Retinal pigment epithelial cell (primary cell): ENCODE measurements at regions not wholly inside any gene's neighbourhood (a gene's known extent, or its start where the extent isn't known, plus 50 kb on each side); places are given as distances from the start of the nearest gene placed in this dataset.

ENCODE experiments used
- DNase-seq: peaks from one replicate; pipeline ENCODE4 v3.0.0-alpha.2; 2010; ENCODE audit warnings: low read depth
- H3K4me3 ChIP-seq: 2 replicates; pipeline ENCODE4 v1.5.1; 2011; ENCODE audit warnings: mild to moderate bottlenecking, low read length, control low read depth, moderate library complexity
- CTCF ChIP-seq: conservative IDR thresholded peaks from 2 replicates; pipeline ENCODE4 v1.5.1; 2011; ENCODE audit warnings: low read depth, low read length, control low read depth, inconsistent platforms

- DNase-seq: no peak
- no peak for TF ChIP-seq CTCF
- H3K4me3 ChIP-seq: no peak overlapping the region
Measured at GRCh38 chr10:78630944-78631838, 437.6 kb upstream of the ZMIZ1 start.

- no peak for DNase-seq
- no peak for TF ChIP-seq CTCF
- no peak overlapping the region for H3K4me3 ChIP-seq
Measured at GRCh38 chr10:78634389-78634815, 434.4 kb upstream of the ZMIZ1 start.

GRCh38 chr10:78634835-78635234 is 433.9 kb upstream of the ZMIZ1 start:
- DNase-seq: no peak
- no peak for TF ChIP-seq CTCF
- no peak overlapping the region for H3K4me3 ChIP-seq

- TF ChIP-seq CTCF: no peak
- no peak overlapping the region for H3K4me3 ChIP-seq
- DNase-seq: no peak
Measured at GRCh38 chr10:78639629-78640028, 429.1 kb upstream of the ZMIZ1 start.

- no peak for TF ChIP-seq CTCF
- H3K4me3 ChIP-seq: no peak overlapping the region
- no peak for DNase-seq
Measured at GRCh38 chr10:78640796-78641636, 427.8 kb upstream of the ZMIZ1 start.

- no peak overlapping the region for H3K4me3 ChIP-seq
- DNase-seq: no peak
- TF ChIP-seq CTCF: no peak
Measured at GRCh38 chr10:78641693-78642092, 427.1 kb upstream of the ZMIZ1 start.
